ENCODE measurements at regions not wholly inside any gene's neighbourhood (a gene's known extent, or its start where the extent isn't known, plus 50 kb on each side); places are given as distances from the start of the nearest gene placed in this dataset.

DNA sequence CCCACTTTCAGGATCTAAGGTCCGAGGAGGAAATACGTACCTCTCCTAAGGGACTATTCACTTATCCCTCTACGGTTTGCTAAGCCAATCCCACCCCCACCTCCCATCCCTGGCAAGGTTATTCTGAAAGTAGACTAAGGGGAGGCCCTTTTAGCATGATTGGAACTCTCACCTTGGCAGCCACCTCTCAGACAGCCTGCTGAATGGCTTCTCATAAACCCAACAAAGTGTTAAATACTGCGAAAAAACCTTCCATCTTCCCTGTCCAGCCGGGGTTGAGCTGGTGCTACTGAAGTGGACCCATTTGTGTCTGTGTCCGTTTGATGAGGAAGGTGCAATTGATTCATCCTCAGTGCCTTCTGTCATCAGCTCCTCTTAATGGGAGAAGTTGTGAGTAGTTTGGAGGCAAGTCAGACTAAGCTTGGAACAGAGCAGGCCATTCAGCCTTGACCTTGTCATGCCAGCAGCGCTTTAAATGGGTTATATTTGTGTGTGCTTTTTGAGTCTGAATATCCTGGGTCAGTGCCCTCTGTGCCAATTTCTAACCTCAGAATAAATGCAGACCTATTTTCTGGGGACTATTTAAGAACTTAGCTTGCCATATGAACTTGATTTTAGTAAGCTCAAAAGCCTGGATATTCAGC, 476.3 kb upstream of the ZNF608 start:
- Histone ChIP-seq H3K4me3 (ENCODE audit: low read depth, low read length) (no peak overlapping the region), H3K9me3 (ENCODE audit: severe bottlenecking) (no peaks in the 10 kb centered on the region), H3K36me3 (no peaks in the 10 kb centered on the region), H3K27ac (no peak overlapping the region), H3K27me3 (ENCODE audit: insufficient read depth, low read depth, severe bottlenecking) (no peaks in the 10 kb centered on the region)
- no peak for DNase-seq
- TF ChIP-seq, protein P1, sequence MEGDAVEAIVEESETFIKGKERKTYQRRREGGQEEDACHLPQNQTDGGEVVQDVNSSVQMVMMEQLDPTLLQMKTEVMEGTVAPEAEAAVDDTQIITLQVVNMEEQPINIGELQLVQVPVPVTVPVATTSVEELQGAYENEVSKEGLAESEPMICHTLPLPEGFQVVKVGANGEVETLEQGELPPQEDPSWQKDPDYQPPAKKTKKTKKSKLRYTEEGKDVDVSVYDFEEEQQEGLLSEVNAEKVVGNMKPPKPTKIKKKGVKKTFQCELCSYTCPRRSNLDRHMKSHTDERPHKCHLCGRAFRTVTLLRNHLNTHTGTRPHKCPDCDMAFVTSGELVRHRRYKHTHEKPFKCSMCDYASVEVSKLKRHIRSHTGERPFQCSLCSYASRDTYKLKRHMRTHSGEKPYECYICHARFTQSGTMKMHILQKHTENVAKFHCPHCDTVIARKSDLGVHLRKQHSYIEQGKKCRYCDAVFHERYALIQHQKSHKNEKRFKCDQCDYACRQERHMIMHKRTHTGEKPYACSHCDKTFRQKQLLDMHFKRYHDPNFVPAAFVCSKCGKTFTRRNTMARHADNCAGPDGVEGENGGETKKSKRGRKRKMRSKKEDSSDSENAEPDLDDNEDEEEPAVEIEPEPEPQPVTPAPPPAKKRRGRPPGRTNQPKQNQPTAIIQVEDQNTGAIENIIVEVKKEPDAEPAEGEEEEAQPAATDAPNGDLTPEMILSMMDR (IDR thresholded peaks at IDR 0.05; ENCODE audit: low read depth, low read length), result no peak

DNA sequence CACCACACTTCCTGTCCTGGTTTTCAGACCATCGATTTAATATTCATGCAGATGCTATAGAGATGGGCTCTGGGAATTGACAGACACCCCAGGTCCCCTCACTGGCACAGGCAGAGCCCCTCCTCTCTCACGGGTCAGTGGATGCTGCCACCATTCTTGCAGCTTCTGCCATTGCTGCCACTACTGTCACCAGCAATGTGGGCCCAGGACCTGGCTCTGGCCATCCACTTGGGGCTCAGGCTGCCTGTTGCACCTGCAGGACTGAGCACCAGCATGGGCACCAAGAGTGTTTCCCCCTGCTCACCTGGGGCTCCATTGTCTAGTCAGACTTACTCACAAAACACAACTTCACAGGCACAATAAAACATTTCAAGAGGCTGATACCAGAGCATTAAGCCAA, 479.0 kb upstream of the ZNF608 start:
- no peak for DNase-seq
- Histone ChIP-seq H3K4me3 (ENCODE audit: low read depth, low read length) (no peak overlapping the region), H3K36me3 (no peaks in the 10 kb centered on the region), H3K27ac (no peak overlapping the region), H3K27me3 (ENCODE audit: insufficient read depth, low read depth, severe bottlenecking) (no peaks in the 10 kb centered on the region), H3K9me3 (ENCODE audit: severe bottlenecking) (no peaks in the 10 kb centered on the region)
- TF ChIP-seq, protein P1 (IDR thresholded peaks at IDR 0.05; ENCODE audit: low read depth, low read length), result no peak

DNA sequence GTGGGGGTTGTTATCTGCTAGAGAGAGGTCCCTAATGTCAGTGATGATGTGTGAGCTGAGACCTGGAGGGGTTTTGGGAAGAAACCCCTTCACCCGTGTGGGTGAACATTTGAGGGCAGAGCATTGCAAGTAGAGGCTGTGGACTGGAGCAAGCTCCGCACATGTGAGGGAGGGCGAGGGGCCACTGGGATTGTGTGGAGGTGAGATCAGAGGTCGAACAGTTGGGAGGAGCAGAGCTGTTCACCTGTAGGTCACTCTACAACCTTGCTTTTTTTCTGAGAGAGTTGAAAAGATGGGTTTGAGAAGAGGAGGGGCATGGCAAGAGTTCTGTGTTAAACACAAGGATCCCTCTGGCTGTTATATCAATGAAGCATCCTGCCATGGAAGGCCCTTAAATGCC, 480.4 kb upstream of the ZNF608 start:
- Histone ChIP-seq H3K36me3 (no peaks in the 10 kb centered on the region), H3K9me3 (ENCODE audit: severe bottlenecking) (peaks cover under 1% of the 10 kb centered on the region), H3K27me3 (ENCODE audit: insufficient read depth, low read depth, severe bottlenecking) (no peaks in the 10 kb centered on the region), H3K4me3 (ENCODE audit: low read depth, low read length) (no peak overlapping the region), H3K27ac (no peak overlapping the region)
- no peak for DNase-seq
- TF ChIP-seq, protein P1 (IDR thresholded peaks at IDR 0.05; ENCODE audit: low read depth, low read length), result no peak

DNA sequence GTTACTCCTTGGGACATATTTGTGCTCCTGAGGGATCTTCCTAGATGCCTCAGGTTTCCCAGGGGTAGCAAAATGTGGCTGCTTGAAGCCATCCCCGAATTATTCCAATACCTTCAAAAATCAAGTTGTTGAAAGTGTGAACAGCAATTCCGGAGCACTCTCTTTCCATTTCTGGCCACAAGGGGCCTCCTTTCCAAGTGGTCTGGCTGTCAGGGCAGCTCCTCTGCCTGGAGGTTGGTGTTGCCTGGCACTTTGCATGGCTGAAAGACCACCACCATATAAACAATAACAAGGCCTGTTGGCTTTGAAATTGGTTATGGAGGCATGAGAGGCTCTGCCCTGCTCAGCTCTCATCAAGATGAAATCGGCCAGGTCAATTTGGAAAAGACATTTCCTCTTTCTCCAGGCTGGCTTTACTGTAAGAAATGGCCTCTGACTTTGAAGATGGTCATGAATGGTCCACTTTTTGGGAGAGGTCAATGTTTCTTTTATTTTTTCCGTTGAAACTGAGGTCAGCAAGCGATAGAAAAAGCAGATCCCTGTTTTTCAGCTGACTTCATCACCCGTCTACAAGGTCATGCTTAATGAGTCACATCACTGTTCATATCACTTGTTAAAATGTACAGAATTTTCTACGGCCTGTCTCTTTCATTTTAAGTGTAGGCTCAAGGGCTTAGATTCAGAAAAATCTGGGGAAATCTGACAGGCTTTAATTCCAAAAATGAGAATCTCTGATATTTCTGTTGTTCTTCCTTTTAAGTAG, 481.1 kb upstream of the ZNF608 start:
- DNase-seq, result peak; percentile 49
- H3K27ac ChIP-seq, result no peak overlapping the region
- peaks cover 3% of the 10 kb centered on the region for H3K9me3 ChIP-seq (ENCODE audit: severe bottlenecking)
- no peaks in the 10 kb centered on the region for H3K36me3 ChIP-seq
- TF ChIP-seq, protein P1 (IDR thresholded peaks at IDR 0.05; ENCODE audit: low read depth, low read length), result peak; percentile 69
- no peaks in the 10 kb centered on the region for H3K27me3 ChIP-seq (ENCODE audit: insufficient read depth, low read depth, severe bottlenecking)
- no peak overlapping the region for H3K4me3 ChIP-seq (ENCODE audit: low read depth, low read length)

DNA sequence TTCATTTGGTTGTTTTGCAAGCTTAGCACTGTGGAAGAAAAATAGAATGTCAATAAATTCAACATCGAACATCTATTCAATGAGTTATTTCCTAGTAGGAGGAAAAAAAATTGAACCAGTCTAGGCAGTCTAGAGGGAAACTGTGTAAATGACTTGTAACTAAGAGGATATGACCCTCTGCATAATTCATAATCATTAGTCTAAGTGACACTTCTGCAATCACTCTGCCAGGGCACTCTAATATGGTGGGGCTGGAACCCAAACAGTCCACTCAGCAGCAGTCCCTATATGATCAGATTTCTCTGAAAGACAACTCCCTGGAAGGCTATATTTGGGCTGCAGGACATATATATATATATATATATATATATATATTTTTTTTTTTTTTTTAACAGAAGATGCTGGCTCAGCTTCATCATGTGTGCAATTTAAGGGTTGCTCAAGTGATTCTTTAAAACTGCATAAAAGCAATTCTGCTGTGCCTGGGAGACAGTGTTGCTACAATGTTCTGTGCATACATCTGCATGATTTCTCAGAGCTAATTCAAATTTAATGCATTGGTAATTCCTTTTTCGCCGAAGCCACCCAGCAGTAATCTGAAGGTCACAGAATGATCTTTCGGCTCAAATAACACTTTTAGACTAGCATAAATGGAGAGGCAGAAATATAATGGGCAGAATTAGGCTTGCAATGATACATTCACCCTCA, 482.1 kb upstream of the ZNF608 start:
- no peaks in the 10 kb centered on the region for H3K36me3 ChIP-seq
- DNase-seq, result no peak
- H3K4me3 ChIP-seq (ENCODE audit: low read depth, low read length), result no peak overlapping the region
- TF ChIP-seq, protein P1 (IDR thresholded peaks at IDR 0.05; ENCODE audit: low read depth, low read length), result no peak
- no peaks in the 10 kb centered on the region for H3K27me3 ChIP-seq (ENCODE audit: insufficient read depth, low read depth, severe bottlenecking)
- H3K9me3 ChIP-seq (ENCODE audit: severe bottlenecking), result peaks cover 3% of the 10 kb centered on the region
- no peak overlapping the region for H3K27ac ChIP-seq

Measured in WERI-Rb-1 (cell line).